DOHH2 (cell line): ENCODE measurements at regions not wholly inside any gene's neighbourhood (a gene's known extent, or its start where the extent isn't known, plus 50 kb on each side); places are given as distances from the start of the nearest gene placed in this dataset.

Experiments
- CTCF ChIP-seq: fragments of 200-600 bp; sonication (generic); IDR thresholded peaks from one replicate; pipeline ENCODE4 v1.5.1; 2014; ENCODE audit warnings: antibody characterized with exemption, mild to moderate bottlenecking, low read depth, low read length; ENCODE audit not compliant: poor library complexity, severe bottlenecking
- EZH2phosphoT487 ChIP-seq: fragments of 200-600 bp; sonication (generic); IDR thresholded peaks from 2 replicates; pipeline ENCODE4 v1.6.1; 2017; ENCODE audit warnings: borderline replicate concordance, mild to moderate bottlenecking, antibody characterized with exemption, low read length, moderate library complexity, mixed read lengths

DNA sequence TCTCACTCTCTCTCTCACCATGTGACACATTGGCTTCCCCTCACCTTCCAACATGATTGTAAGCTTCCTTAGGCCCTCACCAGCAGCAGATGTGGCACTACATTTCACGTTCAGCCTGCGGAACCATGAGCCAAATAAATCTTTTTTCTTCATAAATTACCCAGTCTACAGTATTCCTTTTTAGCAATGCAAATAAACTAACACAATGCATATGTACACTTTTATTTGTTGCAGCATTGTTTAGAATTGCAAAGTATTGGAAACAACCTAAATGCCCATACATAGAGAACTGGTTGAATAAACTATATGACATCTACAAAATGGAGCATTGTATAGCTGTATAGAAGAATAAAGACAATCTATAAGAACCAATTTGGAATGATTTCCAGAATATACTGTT is 487.6 kb downstream of the FUT8 start:
- TF ChIP-seq CTCF (no peak), EZH2phosphoT487 (no peak)
